GM12891 (cell line): ENCODE measurements at regions not wholly inside any gene's neighbourhood (a gene's known extent, or its start where the extent isn't known, plus 50 kb on each side); places are given as distances from the start of the nearest gene placed in this dataset.
"Not testable (repeated sequence)": the region's sequence is repeated elsewhere in the genome, so short reads cannot be mapped to it uniquely, and the experiment has no call there.

ENCODE experiments used
- DNase-seq: peaks from one replicate; pipeline ENCODE4 v3.0.0; 2011; ENCODE audit warnings: low spot score; ENCODE audit not compliant: insufficient read length
- FAIRE-seq: peaks from 2 replicates; lab custom pipeline; 2011; peaks lifted over from hg19 to GRCh38; lab: Jason Lieb, UNC
- PAX5 ChIP-seq: IDR thresholded peaks from 2 replicates; pipeline ENCODE4 v1.6.1; 2011; ENCODE audit warnings: low read length, moderate library complexity, mild to moderate bottlenecking; ENCODE audit not compliant: insufficient read depth, severe bottlenecking
- POLR2A ChIP-seq: IDR thresholded peaks from 2 replicates; pipeline ENCODE4 v1.6.1; 2011; ENCODE audit warnings: low read depth, low read length, control low read depth
- POLR2AphosphoS5 ChIP-seq: IDR thresholded peaks from 2 replicates; pipeline ENCODE4 v1.6.1; 2011; ENCODE audit warnings: low read depth, low read length, control low read depth
- POU2F2 ChIP-seq: IDR thresholded peaks from 2 replicates; pipeline ENCODE4 v1.6.1; 2011; ENCODE audit warnings: low read depth, mild to moderate bottlenecking, control low read depth, low read length, moderate library complexity
- SPI1 ChIP-seq: IDR thresholded peaks from 2 replicates; pipeline ENCODE4 v1.6.1; 2011; ENCODE audit warnings: low read depth, low read length, control low read depth
- TAF1 ChIP-seq: IDR thresholded peaks from 2 replicates; pipeline ENCODE4 v1.6.1; 2011; ENCODE audit warnings: low read depth, low read length, control low read depth

DNA sequence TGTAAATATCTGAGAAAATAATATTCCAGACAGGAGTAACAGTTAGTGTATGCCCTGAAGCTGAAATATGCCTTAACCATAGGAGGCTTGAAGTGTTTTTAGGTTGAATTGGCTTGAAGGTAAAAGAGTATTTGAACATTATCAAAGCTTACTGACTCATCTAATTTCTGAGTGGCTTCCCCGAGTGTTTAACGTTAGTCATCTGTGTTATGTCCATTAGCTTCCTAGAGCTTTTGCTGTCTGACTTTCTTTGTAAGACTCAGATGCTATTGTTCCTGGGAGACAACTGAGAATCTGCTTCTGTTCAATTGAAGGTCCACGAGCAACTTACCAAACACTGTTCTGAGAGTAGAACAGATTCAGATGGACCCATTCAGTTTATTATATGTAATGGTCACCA lies 656.8 kb upstream of the NECTIN3 start:
- TF ChIP-seq POLR2A (no peak), TAF1 (no peak), PAX5 (no peak), SPI1 (no peak), POLR2AphosphoS5 (no peak), POU2F2 (no peak)
- FAIRE-seq (no peak), DNase-seq (no peak)

DNA sequence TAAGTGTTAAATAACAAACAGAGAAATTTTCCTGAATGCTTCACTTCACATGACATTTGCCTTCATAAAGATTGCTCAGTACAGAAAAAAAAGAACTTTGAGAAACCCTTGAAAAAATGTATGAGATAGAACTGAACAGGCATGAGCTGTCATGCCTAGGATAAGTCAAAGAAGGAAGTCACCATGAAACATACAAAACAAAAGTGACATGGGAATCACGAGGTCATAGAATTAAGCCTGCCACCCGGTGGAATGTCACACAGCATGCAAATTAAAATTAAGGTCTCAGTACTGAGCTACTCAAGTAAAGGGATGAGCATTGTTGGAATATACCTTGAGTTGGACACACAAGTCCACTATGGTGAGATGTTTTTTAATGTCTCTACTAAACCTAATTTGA lies 652.5 kb upstream of the NECTIN3 start:
- TF ChIP-seq TAF1 (no peak), POLR2AphosphoS5 (no peak), POLR2A (no peak), POU2F2 (no peak), SPI1 (no peak), PAX5 (no peak)
- no peak for DNase-seq
- FAIRE-seq: no peak

DNA sequence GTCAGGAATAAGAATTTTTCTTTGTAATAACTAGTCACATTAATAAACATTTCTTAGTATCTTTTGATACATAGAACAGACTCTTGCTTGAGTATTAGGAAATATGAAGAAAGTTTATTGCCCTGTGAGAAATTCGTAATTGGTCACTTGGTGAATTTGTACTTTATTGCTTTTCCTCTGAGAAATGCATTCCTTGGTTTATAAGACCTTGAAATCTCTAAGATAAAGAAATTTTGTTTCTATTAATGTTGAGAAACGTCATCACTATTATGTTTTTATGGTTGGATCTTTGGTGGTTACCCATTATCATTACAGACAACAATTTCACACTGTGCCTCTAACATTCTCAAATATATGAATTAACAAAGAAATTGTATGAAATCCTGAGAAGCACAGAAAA lies 652.0 kb upstream of the NECTIN3 start:
- DNase-seq (no peak), FAIRE-seq (no peak)
- TF ChIP-seq POLR2A: no peak

- FAIRE-seq: no peak
- no peak for DNase-seq
- TF ChIP-seq POLR2A (no peak), POU2F2 (no peak), POLR2AphosphoS5 (no peak), PAX5 (no peak), SPI1 (no peak), TAF1 (no peak)
These were observed 651.4 kb upstream of the NECTIN3 start for GRCh38 chr3:110420158-110420641.

DNA sequence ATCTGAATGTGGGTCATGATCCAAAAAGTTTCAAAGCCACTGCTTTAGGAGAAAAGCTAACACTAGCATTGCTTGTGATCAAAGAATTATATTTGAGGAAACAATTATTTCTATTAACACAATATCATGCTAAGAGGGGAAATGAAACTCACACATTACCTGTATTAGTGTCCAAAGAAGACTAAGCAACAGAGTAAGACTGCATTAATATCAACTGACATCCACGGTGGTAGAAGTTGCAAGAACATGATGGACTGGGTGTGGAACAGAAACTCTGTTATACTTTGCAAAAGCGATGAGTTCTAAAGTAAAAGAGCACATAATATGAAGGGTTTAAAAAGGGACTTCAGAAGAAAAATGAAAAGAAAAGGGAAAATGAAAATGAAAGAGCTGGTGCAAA lies 648.3 kb upstream of the NECTIN3 start:
- no peak for DNase-seq
- no peak for FAIRE-seq
- no peak for TF ChIP-seq SPI1
- TF ChIP-seq POLR2A: no peak
- TF ChIP-seq POU2F2: no peak
- no peak for TF ChIP-seq POLR2AphosphoS5
- TF ChIP-seq TAF1: no peak
- no peak for TF ChIP-seq PAX5

- no peak for FAIRE-seq
- TF ChIP-seq POLR2AphosphoS5 (no peak), SPI1 (no peak), POLR2A (no peak), PAX5 (no peak), POU2F2 (no peak), TAF1 (no peak)
- no peak for DNase-seq
These were observed 641.5 kb upstream of the NECTIN3 start for GRCh38 chr3:110430146-110430545.

GRCh38 chr3:110436209-110436608 lies 635.4 kb upstream of the NECTIN3 start:
- FAIRE-seq (no peak), DNase-seq (no peak)
- TF ChIP-seq TAF1 (no peak), POLR2AphosphoS5 (no peak), SPI1 (no peak), PAX5 (no peak), POLR2A (no peak), POU2F2 (no peak)

GRCh38 chr3:110440066-110440653 lies 631.5 kb upstream of the NECTIN3 start:
- not testable (repeated sequence) for DNase-seq, FAIRE-seq

DNA sequence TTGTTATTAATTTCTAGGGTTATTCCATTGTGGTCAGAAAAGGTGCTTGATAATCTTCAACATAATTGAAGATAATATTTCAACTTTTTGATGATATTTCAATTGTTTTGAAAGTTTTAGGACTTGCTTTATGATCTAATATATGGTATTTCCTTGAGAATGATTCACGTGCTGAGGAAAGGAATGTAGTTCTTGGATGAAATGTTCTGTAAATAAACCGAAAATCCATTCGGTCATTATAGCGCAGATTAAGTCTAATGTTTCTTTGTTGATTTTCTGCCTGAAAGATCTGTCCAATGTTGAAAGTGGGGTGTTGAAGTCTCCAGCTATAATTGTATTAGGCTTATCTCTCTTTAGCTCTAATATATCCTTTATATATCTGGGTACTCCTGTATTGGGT lies 617.5 kb upstream of the NECTIN3 start:
- no peak for FAIRE-seq
- no peak for DNase-seq
- TF ChIP-seq TAF1: no peak
- TF ChIP-seq POLR2AphosphoS5: no peak
- no peak for TF ChIP-seq PAX5

DNA sequence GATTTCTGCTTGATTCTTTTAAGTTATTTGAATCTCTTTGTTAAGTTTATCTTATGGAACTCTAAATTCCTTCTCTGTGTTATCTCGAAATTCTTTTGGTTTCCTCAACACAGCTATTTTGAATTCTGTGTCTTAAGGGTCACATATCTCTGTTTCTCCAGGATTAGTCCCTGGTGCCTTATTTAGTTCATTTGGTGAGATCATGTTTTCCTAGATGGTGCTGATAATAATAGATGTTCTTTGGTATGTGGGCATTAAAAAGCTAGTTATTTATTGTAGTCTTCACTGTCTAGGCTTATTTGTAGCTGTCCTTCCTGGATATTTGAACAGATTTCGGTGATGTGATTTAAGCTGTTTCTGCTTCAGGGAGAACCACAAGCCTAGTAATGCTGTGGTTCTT lies 615.6 kb upstream of the NECTIN3 start:
- no peak for DNase-seq
- TF ChIP-seq POLR2AphosphoS5 (no peak), PAX5 (no peak), TAF1 (no peak), POLR2A (no peak), SPI1 (no peak), POU2F2 (no peak)
- FAIRE-seq: no peak
